ENCODE measurements at regions not wholly inside any gene's neighbourhood (a gene's known extent, or its start where the extent isn't known, plus 50 kb on each side); places are given as distances from the start of the nearest gene placed in this dataset.

DNA sequence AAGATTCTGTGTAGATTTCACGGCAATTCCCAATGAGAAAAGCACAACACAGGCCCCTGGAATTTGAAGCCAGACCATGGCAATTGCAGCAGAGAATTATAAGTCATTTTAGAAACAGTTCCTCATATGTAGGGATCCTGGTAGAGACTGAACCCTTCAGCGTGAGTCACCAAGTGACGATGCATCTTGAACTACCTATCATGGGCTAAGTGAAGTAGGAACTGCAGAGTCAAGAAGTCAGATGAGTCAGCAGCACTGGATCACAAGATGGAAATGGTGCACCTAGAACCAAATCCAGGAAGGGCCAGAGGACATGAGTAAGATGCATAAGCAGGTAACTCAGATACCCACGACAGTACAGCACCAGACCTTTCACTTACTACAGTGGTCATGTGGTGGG lies 140.0 kb upstream of the TPK1 start:
- TF ChIP-seq, protein P1, sequence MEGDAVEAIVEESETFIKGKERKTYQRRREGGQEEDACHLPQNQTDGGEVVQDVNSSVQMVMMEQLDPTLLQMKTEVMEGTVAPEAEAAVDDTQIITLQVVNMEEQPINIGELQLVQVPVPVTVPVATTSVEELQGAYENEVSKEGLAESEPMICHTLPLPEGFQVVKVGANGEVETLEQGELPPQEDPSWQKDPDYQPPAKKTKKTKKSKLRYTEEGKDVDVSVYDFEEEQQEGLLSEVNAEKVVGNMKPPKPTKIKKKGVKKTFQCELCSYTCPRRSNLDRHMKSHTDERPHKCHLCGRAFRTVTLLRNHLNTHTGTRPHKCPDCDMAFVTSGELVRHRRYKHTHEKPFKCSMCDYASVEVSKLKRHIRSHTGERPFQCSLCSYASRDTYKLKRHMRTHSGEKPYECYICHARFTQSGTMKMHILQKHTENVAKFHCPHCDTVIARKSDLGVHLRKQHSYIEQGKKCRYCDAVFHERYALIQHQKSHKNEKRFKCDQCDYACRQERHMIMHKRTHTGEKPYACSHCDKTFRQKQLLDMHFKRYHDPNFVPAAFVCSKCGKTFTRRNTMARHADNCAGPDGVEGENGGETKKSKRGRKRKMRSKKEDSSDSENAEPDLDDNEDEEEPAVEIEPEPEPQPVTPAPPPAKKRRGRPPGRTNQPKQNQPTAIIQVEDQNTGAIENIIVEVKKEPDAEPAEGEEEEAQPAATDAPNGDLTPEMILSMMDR (IDR thresholded peaks at IDR 0.05 in 8 of 11, conservative IDR thresholded peaks at IDR 0.05 in 3 of 11) = no peak
- TF ChIP-seq POLR2AphosphoS5 (IDR thresholded peaks at IDR 0.05) (no peak), POLR2A (IDR thresholded peaks at IDR 0.05) (no peak)
